Thyroid gland (tissue), 4 donors: ENCODE measurements at regions not wholly inside any gene's neighbourhood (a gene's known extent, or its start where the extent isn't known, plus 50 kb on each side); places are given as distances from the start of the nearest gene placed in this dataset.

Source experiments
- CTCF ChIP-seq, 6 experiments: fragments of 200-600 bp in 3 of 6; fragments of 450-650 bp in 3 of 6; sonication (generic) in 3 of 6; IDR thresholded peaks; one replicate each; pipeline ENCODE4 v1.5.1; 2016 to 2019; ENCODE audit warnings: antibody characterized with exemption in 6 of 6, mild to moderate bottlenecking in 2 of 6, inconsistent platforms in 1 of 6, moderate library complexity in 1 of 6
- POLR2A ChIP-seq, 2 donors: fragments of 450-650 bp; IDR thresholded peaks; one replicate each; pipeline ENCODE4 v1.6.1; 2017; ENCODE audit warnings: antibody characterized with exemption in 2 of 2, mild to moderate bottlenecking in 2 of 2, moderate library complexity in 1 of 2

DNA sequence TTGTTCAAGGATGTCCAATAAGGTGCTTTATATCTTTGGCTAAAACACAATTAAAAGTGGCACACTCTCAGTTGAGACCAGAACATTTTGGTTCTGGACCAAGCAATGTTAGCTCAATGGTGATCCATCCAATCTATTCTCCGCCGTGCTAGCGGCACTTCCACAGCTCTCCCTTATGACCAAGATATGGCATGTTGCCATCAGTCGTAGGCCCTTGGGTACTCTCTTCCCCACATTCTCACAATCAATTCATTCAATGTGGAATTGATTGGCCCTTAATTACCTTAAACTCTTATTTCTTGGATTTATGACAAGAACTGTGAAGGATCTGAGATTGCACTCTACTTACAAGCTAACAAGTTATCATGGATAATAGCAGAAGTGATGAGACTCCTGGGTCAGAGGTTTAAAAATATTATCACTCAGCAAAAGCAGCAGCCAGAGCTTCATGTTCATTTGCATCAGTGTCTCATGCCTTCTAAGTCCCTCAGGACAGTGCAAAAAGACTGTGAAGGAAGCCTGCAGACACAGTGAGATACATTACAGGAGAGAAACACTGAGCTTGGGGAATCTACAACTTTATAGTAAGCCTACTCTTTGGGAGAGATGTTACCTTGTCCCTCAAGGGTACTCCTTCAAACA is 80.0 kb upstream of the ARG1 start:
- no peak for TF ChIP-seq CTCF (IDR thresholded peaks at IDR 0.05)
- no peak for TF ChIP-seq POLR2A (IDR thresholded peaks at IDR 0.05)
